ENCODE measurements at regions not wholly inside any gene's neighbourhood (a gene's known extent, or its start where the extent isn't known, plus 50 kb on each side); places are given as distances from the start of the nearest gene placed in this dataset.

DNA sequence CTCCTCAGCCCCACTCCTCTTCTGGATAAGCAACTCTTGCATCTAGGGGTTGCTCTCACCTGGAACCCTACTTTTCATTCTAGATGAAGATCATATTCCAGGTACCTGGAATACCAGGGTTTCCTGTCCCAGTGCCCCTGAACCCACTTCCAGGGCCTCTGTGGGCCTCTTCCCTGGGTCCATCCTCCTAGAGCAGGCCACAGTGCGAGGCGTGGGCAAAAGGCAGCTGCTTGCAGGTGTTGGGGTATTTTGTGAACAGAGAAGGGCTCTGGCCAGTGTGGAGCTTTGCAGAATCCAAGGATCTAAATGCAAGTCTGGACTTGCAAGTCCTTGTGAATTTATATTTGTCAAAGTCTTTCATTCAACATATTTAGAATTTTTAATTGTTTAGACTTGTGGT is 240.4 kb upstream of the POU3F1 start:
- Histone ChIP-seq H3K9me3 (no peaks in the 10 kb centered on the region), H3K27me3 (no peaks in the 10 kb centered on the region), H3K4me1 (no peaks in the 10 kb centered on the region), H3K36me3 (no peaks in the 10 kb centered on the region), H3K27ac (no peak overlapping the region), H3K4me3 (no peak overlapping the region)
- no peak for TF ChIP-seq POLR2AphosphoS5 (IDR thresholded peaks at IDR 0.05)
- TF ChIP-seq CTCF (IDR thresholded peaks at IDR 0.05) = no peak
- TF ChIP-seq POLR2A (IDR thresholded peaks at IDR 0.05) = no peak
- DNase-seq (ENCODE audit: low spot score in 2 of 2) = no peak
- intact Hi-C loops (cut with DNase I; ENCODE audit: low total_unique reads) = no loop called here

DNA sequence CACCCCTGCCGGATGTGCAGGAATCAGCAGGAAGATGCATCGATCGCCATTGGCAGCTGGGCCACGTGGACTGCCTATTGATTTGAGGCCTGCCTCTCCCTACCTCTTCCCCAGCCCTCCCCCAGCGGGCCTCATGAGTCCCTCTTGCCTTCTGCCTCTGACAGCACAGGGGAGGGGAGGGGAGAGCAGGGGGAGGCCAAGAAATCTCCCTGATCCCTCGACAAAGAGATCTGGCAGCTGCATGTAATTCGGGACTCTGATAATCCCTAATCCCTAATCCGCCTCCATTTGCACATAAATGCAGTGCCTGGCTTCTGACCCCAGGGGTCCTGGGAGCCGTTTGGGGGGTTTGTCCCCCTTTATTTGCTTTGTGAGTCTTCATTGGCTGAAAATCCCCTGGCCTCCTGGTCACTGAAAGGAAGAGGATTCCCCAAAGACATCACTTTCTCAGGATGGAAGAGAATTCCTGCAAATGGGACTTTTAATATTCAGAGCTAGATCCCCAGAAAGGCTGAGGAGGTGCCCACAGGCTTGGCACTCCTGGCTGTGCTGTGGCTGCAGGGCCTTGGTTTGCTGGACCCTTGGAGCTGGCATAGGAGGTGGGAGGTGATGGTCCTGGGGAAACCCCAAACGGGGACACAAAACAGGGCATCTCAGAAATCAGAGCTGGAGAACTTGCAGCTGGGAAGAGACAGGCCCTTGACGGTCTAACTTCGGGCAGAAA is 239.4 kb upstream of the POU3F1 start:
- Histone ChIP-seq H3K4me3 (no peak overlapping the region), H3K27ac (no peak overlapping the region), H3K27me3 (no peaks in the 10 kb centered on the region), H3K36me3 (no peaks in the 10 kb centered on the region), H3K4me1 (no peaks in the 10 kb centered on the region), H3K9me3 (no peaks in the 10 kb centered on the region)
- no peak for DNase-seq (ENCODE audit: low spot score in 2 of 2)
- intact Hi-C loops (cut with DNase I; ENCODE audit: low total_unique reads) = no loop called here
- TF ChIP-seq CTCF (IDR thresholded peaks at IDR 0.05) (no peak), POLR2A (IDR thresholded peaks at IDR 0.05) (no peak), POLR2AphosphoS5 (IDR thresholded peaks at IDR 0.05) (no peak)

GRCh38 chr1:38284953-38285352 is 238.4 kb upstream of the POU3F1 start:
- no peaks in the 10 kb centered on the region for H3K36me3 ChIP-seq
- H3K27me3 ChIP-seq = no peaks in the 10 kb centered on the region
- intact Hi-C loops (cut with DNase I; ENCODE audit: low total_unique reads) = no loop called here
- H3K4me3 ChIP-seq = no peak overlapping the region
- no peaks in the 10 kb centered on the region for H3K4me1 ChIP-seq
- TF ChIP-seq POLR2A (IDR thresholded peaks at IDR 0.05) = no peak
- peaks cover 0 to under 1% of the 10 kb centered on the region in 2 donors for H3K9me3 ChIP-seq
- H3K27ac ChIP-seq = no peak overlapping the region
- DNase-seq (ENCODE audit: low spot score in 2 of 2) = no peak

DNA sequence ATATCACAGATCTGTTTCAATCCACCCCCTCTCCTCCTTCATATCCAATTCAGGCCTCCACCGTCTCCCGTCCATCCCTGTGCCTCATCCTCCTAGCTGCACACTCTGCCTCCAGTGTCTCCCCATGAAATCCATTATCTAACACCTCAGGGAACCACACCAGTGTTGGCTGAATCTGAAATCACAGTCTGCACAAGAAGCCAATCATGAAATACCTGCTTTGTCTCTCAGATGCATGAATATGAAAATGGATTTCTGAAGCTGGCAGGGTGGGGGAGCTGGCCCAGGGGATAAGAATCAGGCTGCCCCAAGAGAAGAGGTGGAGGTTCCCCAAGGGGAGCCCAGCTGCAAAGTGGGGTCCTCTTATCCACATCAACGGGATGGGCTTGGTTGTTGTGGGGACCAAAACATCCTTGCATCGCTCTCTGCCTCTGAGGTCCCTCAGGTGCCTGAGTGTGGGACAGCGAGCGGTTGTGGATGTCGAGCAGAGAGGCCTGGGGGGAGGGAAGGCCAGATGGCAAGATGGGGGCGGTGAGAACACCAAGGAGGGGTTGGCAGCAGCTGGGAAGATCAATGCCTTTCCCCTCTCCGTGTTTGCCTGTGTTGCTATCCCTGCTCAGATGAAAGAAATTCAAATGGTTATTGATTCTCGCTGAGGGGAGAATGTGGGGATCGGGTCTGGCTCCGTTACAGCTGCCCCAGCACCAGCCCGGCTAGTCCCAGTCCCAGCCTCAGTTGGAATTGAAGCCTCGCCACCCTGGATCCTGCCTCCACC is 237.3 kb upstream of the POU3F1 start:
- Histone ChIP-seq H3K27ac (no peak overlapping the region), H3K4me3 (no peak overlapping the region), H3K27me3 (no peaks in the 10 kb centered on the region), H3K9me3 (peaks cover 6 to 12% of the 10 kb centered on the region in 2 donors), H3K36me3 (no peaks in the 10 kb centered on the region), H3K4me1 (no peaks in the 10 kb centered on the region)
- no peak for TF ChIP-seq POLR2A (IDR thresholded peaks at IDR 0.05)
- no peak for TF ChIP-seq POLR2AphosphoS5 (IDR thresholded peaks at IDR 0.05)
- no peak for TF ChIP-seq CTCF (IDR thresholded peaks at IDR 0.05)
- DNase-seq (ENCODE audit: low spot score in 2 of 2) = no peak
- intact Hi-C loops (cut with DNase I; ENCODE audit: low total_unique reads) = no loop called here

- Histone ChIP-seq H3K4me3 (no peak overlapping the region), H3K9me3 (peaks cover 6 to 15% of the 10 kb centered on the region in 2 donors), H3K27me3 (no peaks in the 10 kb centered on the region), H3K27ac (no peak overlapping the region), H3K4me1 (no peaks in the 10 kb centered on the region), H3K36me3 (no peaks in the 10 kb centered on the region)
- intact Hi-C loops (cut with DNase I; ENCODE audit: low total_unique reads) = loop anchor here (5.0 kb wide), 1 partner anchor 628 kb away; no protein-coding TSS in a partner anchor
- no peak for DNase-seq (ENCODE audit: low spot score in 2 of 2)
- no peak for TF ChIP-seq CTCF (IDR thresholded peaks at IDR 0.05)
- TF ChIP-seq POLR2AphosphoS5 (IDR thresholded peaks at IDR 0.05) = no peak
- TF ChIP-seq POLR2A (IDR thresholded peaks at IDR 0.05) = no peak
Measured at GRCh38 chr1:38279148-38279547, 232.6 kb upstream of the POU3F1 start.

Measured in breast epithelium (tissue), 4 donors.